ENCODE measurements at regions not wholly inside any gene's neighbourhood (a gene's known extent, or its start where the extent isn't known, plus 50 kb on each side); places are given as distances from the start of the nearest gene placed in this dataset.

DNA sequence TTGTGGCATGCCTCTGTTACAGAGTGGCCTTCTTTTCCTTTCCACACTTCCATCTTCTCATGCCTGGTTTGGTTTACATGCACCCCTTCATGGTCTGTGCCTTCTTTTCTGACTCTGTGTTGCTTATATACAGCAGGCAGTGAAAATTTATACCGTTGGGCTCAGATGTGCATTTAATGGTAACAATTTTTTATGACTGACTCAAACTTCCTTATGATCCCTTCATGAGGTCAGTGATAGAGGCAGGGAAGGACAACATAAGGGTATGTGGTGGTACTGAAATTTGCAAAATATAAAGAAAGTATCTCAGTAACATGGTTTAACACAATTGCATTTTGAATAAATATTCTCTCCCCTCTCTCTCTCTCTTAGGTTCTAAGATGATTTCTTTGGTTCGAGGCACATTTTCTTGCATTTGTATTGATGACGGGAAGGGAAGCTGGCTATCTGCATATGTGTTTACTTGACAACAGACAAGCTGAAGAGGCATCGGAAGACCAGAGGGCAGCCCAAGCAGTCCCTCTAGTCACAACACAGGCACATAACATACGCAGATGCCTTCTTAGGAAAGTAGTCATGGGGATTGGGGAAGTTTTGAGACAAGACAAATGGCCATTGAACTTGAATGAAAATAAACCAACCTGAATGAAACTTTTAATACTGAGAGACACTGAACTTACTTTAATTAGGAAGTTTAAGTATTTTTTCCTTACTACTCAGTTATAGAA is 163.3 kb upstream of the LEF1 start:
- no peak for DNase-seq
- H3K4me2 ChIP-seq (ENCODE audit: unreplicated experiment), result no peak overlapping the region
- peaks cover 52% of the 10 kb centered on the region for H3K27me3 ChIP-seq (replicated peaks; ENCODE audit: insufficient read depth)
- no peak overlapping the region for H3K4me3 ChIP-seq
- H2AFZ ChIP-seq, result no peak overlapping the region
- no peaks in the 10 kb centered on the region for H3K4me1 ChIP-seq (ENCODE audit: insufficient read depth)
- no peak for TF ChIP-seq EZH2 (IDR thresholded peaks at IDR 0.05; ENCODE audit: insufficient read depth, poor library complexity, severe bottlenecking)
- no peak for TF ChIP-seq EZH2phosphoT487 (IDR thresholded peaks at IDR 0.05; ENCODE audit: insufficient read depth, low read depth)
- H3K27ac ChIP-seq, result no peak overlapping the region
- H3K9me3 ChIP-seq (ENCODE audit: low read depth), result no peaks in the 10 kb centered on the region
- H3K36me3 ChIP-seq (ENCODE audit: low read depth), result no peaks in the 10 kb centered on the region
- no peaks in the 10 kb centered on the region for H4K20me1 ChIP-seq (ENCODE audit: insufficient read depth)
- H3K9me2 ChIP-seq (ENCODE audit: insufficient read depth), result no peaks in the 10 kb centered on the region
- no peaks in the 10 kb centered on the region for H3K79me2 ChIP-seq (ENCODE audit: insufficient read depth)
- WGBS, 2 experiments (ENCODE audit: low coverage in 1 of 2, low lambda C conversion rate in 2 of 2, missing lambda C conversion rate in 2 of 2), result 35 to 39% methylated on average over 5 of the region's 5 CpGs
- H3F3A ChIP-seq (ENCODE audit: insufficient read depth), result no peaks in the 10 kb centered on the region
- H3K9ac ChIP-seq, result no peak overlapping the region
- in situ Hi-C loops (cut with MboI), result no loop called here

DNA sequence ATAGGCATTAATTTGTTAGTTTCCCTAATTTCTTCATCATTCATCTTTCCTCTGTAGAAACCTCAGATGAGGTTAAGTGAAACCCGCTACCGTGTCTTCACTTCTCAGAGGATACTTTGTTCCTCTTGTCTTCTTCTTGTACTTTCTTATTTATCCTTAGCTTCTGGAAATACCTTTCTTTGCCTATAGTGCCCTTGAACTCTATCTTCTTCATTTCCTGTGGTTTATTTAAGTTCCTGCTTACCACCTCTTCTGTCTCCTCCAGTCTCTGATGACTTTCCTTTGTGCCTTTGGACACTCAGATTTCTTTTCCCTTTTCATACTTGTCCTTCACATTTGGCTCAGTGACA is 159.6 kb upstream of the LEF1 start:
- Histone ChIP-seq H3K79me2 (ENCODE audit: insufficient read depth) (no peaks in the 10 kb centered on the region), H3F3A (ENCODE audit: insufficient read depth) (no peaks in the 10 kb centered on the region), H3K4me3 (no peak overlapping the region), H3K9me2 (ENCODE audit: insufficient read depth) (no peaks in the 10 kb centered on the region), H3K9ac (no peak overlapping the region), H3K4me1 (ENCODE audit: insufficient read depth) (no peaks in the 10 kb centered on the region), H4K20me1 (ENCODE audit: insufficient read depth) (no peaks in the 10 kb centered on the region), H3K27me3 (replicated peaks; ENCODE audit: insufficient read depth) (peaks cover 45% of the 10 kb centered on the region), H3K4me2 (ENCODE audit: unreplicated experiment) (no peak overlapping the region), H3K9me3 (ENCODE audit: low read depth) (no peaks in the 10 kb centered on the region), H3K36me3 (ENCODE audit: low read depth) (no peaks in the 10 kb centered on the region), H3K27ac (no peak overlapping the region), H2AFZ (no peak overlapping the region)
- WGBS, 2 experiments (ENCODE audit: low coverage in 1 of 2, low lambda C conversion rate in 2 of 2, missing lambda C conversion rate in 2 of 2), result 69 to 74% methylated on average over 2 of the region's 2 CpGs
- no peak for TF ChIP-seq EZH2 (IDR thresholded peaks at IDR 0.05; ENCODE audit: insufficient read depth, poor library complexity, severe bottlenecking)
- no peak for TF ChIP-seq EZH2phosphoT487 (IDR thresholded peaks at IDR 0.05; ENCODE audit: insufficient read depth, low read depth)
- no peak for DNase-seq
- in situ Hi-C loops (cut with MboI), result no loop called here

DNA sequence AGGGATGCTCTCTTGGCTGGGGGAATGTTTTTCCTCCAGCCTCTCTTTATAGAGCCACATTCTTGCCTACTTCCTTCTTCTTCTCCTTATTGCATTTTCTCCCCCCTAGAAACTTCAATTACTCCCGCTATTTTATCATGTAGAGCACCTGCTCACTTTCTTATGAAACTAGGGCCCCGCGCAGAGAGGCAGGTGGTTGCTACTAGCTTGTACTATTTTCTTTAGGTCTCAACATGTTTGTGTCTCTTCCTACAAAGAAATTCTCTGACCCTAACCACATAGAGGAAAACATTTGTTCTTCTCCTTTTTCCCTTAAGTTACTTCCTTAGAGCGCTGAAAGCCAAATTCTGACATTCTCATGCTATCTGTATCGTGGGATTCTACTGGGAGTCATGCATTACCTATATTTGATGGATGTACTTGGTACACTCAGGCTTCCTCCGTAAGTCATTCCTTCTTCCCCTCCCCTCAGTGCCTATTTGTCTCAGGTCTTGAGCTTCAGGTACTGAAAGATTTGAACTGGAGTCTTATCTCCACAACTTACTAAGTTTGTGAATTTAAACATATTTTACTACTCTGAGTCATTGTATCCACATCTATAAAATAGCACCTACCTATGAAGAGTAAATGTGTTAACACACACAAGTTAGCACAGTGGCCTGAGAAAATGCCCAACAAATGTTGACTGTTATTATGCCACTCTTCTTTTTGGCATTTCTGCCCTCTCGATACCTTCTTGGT is 159.1 kb upstream of the LEF1 start:
- no peak overlapping the region for H3K27ac ChIP-seq
- no peaks in the 10 kb centered on the region for H3F3A ChIP-seq (ENCODE audit: insufficient read depth)
- no peak for DNase-seq
- H4K20me1 ChIP-seq (ENCODE audit: insufficient read depth), result no peaks in the 10 kb centered on the region
- no peaks in the 10 kb centered on the region for H3K36me3 ChIP-seq (ENCODE audit: low read depth)
- no peak overlapping the region for H3K4me2 ChIP-seq (ENCODE audit: unreplicated experiment)
- H3K9me2 ChIP-seq (ENCODE audit: insufficient read depth), result no peaks in the 10 kb centered on the region
- 13 to 16% methylated on average over 7 of the region's 7 CpGs for WGBS, 2 experiments (ENCODE audit: low coverage in 1 of 2, low lambda C conversion rate in 2 of 2, missing lambda C conversion rate in 2 of 2)
- peaks cover 41% of the 10 kb centered on the region for H3K27me3 ChIP-seq (replicated peaks; ENCODE audit: insufficient read depth)
- H3K79me2 ChIP-seq (ENCODE audit: insufficient read depth), result no peaks in the 10 kb centered on the region
- no peak overlapping the region for H2AFZ ChIP-seq
- no peak overlapping the region for H3K9ac ChIP-seq
- H3K4me1 ChIP-seq (ENCODE audit: insufficient read depth), result no peaks in the 10 kb centered on the region
- TF ChIP-seq EZH2 (IDR thresholded peaks at IDR 0.05; ENCODE audit: insufficient read depth, poor library complexity, severe bottlenecking) (no peak), EZH2phosphoT487 (IDR thresholded peaks at IDR 0.05; ENCODE audit: insufficient read depth, low read depth) (no peak)
- H3K4me3 ChIP-seq, result no peak overlapping the region
- in situ Hi-C loops (cut with MboI), result no loop called here
- H3K9me3 ChIP-seq (ENCODE audit: low read depth), result no peaks in the 10 kb centered on the region

DNA sequence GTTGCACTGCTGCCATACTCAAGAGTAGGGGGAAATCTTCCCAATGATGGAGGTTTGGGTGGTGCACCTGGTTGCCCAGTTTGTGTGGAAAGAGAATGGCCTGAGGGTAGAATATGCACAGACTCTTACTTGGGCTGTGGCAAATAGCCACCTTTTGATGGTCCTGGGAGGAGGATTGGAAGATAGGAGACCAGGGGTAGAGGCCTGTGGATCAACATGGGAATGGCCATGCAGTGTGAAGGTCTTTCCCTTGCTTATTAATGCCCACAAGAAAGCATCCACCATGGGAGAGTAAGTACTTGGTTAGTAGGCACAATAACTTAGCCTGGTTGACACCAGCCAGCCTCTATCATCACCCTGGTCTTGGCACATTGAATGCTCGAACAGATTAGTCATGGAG is 156.8 kb upstream of the LEF1 start:
- no peak for TF ChIP-seq EZH2 (IDR thresholded peaks at IDR 0.05; ENCODE audit: insufficient read depth, poor library complexity, severe bottlenecking)
- no peak for TF ChIP-seq EZH2phosphoT487 (IDR thresholded peaks at IDR 0.05; ENCODE audit: insufficient read depth, low read depth)
- Histone ChIP-seq H3K36me3 (ENCODE audit: low read depth) (no peaks in the 10 kb centered on the region), H3K9me3 (ENCODE audit: low read depth) (no peaks in the 10 kb centered on the region), H4K20me1 (ENCODE audit: insufficient read depth) (no peaks in the 10 kb centered on the region), H3K27ac (no peak overlapping the region), H2AFZ (no peak overlapping the region), H3K4me1 (ENCODE audit: insufficient read depth) (no peaks in the 10 kb centered on the region), H3K4me2 (ENCODE audit: unreplicated experiment) (no peak overlapping the region), H3F3A (ENCODE audit: insufficient read depth) (no peaks in the 10 kb centered on the region), H3K4me3 (no peak overlapping the region), H3K9me2 (ENCODE audit: insufficient read depth) (no peaks in the 10 kb centered on the region), H3K27me3 (replicated peaks; ENCODE audit: insufficient read depth) (peaks cover 31% of the 10 kb centered on the region), H3K9ac (no peak overlapping the region), H3K79me2 (ENCODE audit: insufficient read depth) (no peaks in the 10 kb centered on the region)
- in situ Hi-C loops (cut with MboI), result no loop called here
- no peak for DNase-seq
- 12 to 13% methylated on average over 1 of the region's 1 CpG for WGBS, 2 experiments (ENCODE audit: low coverage in 1 of 2, low lambda C conversion rate in 2 of 2, missing lambda C conversion rate in 2 of 2)
